ENCODE measurements at regions not wholly inside any gene's neighbourhood (a gene's known extent, or its start where the extent isn't known, plus 50 kb on each side); places are given as distances from the start of the nearest gene placed in this dataset.
A peak's percentile ranks its signal among the peaks of the same experiment; 100 is the strongest.
"Not testable (repeated sequence)": the region's sequence is repeated elsewhere in the genome, so short reads cannot be mapped to it uniquely, and the experiment has no call there.

- in situ Hi-C loops (cut with MboI; ENCODE audit: low pct_unique_long_range_greater_than_20kb, low sequenced_read_pairs); DNase-seq: not testable (repeated sequence)
Measured at GRCh38 chr3:143175940-143176894, 56.6 kb downstream of the CHST2 start.

GRCh38 chr3:143177965-143178364 is 58.4 kb downstream of the CHST2 start:
- in situ Hi-C loops (cut with MboI; ENCODE audit: low pct_unique_long_range_greater_than_20kb, low sequenced_read_pairs); DNase-seq: not testable (repeated sequence)

- in situ Hi-C loops (cut with MboI; ENCODE audit: low pct_unique_long_range_greater_than_20kb, low sequenced_read_pairs); DNase-seq: not testable (repeated sequence)
Measured at GRCh38 chr3:143178775-143179548, 59.4 kb downstream of the CHST2 start.

DNA sequence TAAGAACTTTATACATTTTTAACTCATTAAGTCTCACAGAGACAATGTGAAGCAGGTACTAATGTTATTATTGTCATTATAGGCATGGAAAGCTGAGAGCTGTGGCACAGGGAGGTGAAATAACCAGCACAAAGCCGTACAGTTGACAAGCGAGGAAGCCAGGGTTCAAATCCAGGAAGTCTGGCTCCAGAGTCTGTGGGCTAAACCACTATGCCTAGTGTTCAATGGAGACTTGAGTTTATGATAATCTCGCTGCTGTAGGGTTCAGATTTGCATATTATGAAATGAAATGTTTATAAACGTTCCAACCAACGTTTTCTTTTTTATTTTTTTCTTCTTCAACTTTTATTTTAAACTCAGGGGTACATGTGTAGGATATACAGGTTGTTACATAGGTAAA is 60.0 kb downstream of the CHST2 start:
- no peak for DNase-seq
- in situ Hi-C loops (cut with MboI; ENCODE audit: low pct_unique_long_range_greater_than_20kb, low sequenced_read_pairs): no loop called here

- in situ Hi-C loops (cut with MboI; ENCODE audit: low pct_unique_long_range_greater_than_20kb, low sequenced_read_pairs); DNase-seq: not testable (repeated sequence)
Measured at GRCh38 chr3:143180860-143181259, 61.3 kb downstream of the CHST2 start.

- peak; percentile 62 for DNase-seq
- in situ Hi-C loops (cut with MboI; ENCODE audit: low pct_unique_long_range_greater_than_20kb, low sequenced_read_pairs): not testable (repeated sequence)
Measured at GRCh38 chr3:143181977-143182376, 62.4 kb downstream of the CHST2 start.

GRCh38 chr3:143182866-143183664 is 63.5 kb downstream of the CHST2 start:
- in situ Hi-C loops (cut with MboI; ENCODE audit: low pct_unique_long_range_greater_than_20kb, low sequenced_read_pairs): no loop called here
- no peak for DNase-seq

- no peak for DNase-seq
- in situ Hi-C loops (cut with MboI; ENCODE audit: low pct_unique_long_range_greater_than_20kb, low sequenced_read_pairs): no loop called here
Measured at GRCh38 chr3:143183665-143183964, 64.0 kb downstream of the CHST2 start.

DNA sequence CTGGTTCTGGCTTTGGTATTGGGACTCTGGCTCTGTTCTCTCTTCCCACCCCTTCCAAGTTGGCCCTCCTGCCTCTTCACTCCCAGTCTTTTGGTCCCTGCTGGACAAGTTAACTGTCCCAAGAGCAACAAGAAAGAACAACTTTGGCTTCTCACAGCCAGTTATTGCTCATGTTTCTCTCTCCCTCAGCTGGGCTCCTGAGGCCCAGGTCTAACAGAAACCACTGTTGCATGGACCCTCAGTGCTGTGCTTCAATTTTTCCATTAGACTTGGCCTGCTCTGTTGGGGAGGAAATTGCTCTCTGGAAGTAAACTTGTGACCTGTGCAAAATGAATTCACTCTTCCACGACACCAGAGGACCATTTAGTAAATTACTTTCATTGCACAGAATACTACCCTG is 64.5 kb downstream of the CHST2 start:
- in situ Hi-C loops (cut with MboI; ENCODE audit: low pct_unique_long_range_greater_than_20kb, low sequenced_read_pairs): no loop called here
- no peak for DNase-seq

- no peak for DNase-seq
Measured at GRCh38 chr3:143185401-143185800, 65.8 kb downstream of the CHST2 start.

GRCh38 chr3:143187111-143187510 is 67.5 kb downstream of the CHST2 start:
- DNase-seq: no peak
- in situ Hi-C loops (cut with MboI; ENCODE audit: low pct_unique_long_range_greater_than_20kb, low sequenced_read_pairs): no loop called here

More at GRCh38 chr3:143185401-143185800, 65.8 kb downstream of the CHST2 start:
- in situ Hi-C loops (cut with MboI; ENCODE audit: low pct_unique_long_range_greater_than_20kb, low sequenced_read_pairs): no loop called here

DNA sequence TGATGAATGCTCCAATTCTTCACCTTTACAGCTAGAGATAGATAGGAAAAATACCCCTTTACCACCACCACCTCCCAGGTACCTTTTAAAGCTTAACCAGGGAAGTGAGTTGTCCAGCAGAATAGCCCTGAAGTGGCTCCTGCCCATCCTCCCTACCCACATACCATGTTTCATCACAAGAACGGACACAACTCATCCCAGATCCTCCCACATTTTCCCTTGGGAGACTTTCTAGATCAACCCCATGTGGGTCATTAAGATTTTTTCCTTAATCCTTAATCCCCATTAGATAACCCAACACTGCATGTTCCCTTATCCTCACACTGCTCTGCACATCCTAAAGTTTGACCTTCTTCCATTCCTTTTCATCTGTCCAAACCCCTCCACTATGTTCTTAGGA is 69.3 kb downstream of the CHST2 start:
- in situ Hi-C loops (cut with MboI; ENCODE audit: low pct_unique_long_range_greater_than_20kb, low sequenced_read_pairs): no loop called here
- no peak for DNase-seq

- no peak for DNase-seq
- in situ Hi-C loops (cut with MboI; ENCODE audit: low pct_unique_long_range_greater_than_20kb, low sequenced_read_pairs): no loop called here
Measured at GRCh38 chr3:143190101-143190500, 70.5 kb downstream of the CHST2 start.

DNA sequence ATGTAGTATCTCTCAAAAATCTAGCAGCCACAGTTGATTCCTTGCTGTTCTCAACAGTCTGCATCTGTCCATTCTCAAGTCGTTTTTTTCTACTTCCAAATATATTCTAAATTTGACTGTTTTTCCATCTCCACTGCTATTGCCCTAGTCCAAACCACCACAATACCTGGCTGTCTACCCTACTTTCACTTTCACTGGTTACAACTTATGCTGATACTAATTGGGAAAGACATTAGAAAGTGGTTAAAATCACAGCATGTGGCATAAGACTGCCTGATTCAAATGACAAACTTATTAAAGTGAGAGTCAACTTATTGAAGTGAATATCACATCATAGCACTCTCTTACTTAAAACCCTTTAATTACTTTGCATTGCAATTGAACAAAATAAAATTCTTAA is 72.6 kb downstream of the CHST2 start:
- in situ Hi-C loops (cut with MboI; ENCODE audit: low pct_unique_long_range_greater_than_20kb, low sequenced_read_pairs): no loop called here
- DNase-seq: no peak

DNA sequence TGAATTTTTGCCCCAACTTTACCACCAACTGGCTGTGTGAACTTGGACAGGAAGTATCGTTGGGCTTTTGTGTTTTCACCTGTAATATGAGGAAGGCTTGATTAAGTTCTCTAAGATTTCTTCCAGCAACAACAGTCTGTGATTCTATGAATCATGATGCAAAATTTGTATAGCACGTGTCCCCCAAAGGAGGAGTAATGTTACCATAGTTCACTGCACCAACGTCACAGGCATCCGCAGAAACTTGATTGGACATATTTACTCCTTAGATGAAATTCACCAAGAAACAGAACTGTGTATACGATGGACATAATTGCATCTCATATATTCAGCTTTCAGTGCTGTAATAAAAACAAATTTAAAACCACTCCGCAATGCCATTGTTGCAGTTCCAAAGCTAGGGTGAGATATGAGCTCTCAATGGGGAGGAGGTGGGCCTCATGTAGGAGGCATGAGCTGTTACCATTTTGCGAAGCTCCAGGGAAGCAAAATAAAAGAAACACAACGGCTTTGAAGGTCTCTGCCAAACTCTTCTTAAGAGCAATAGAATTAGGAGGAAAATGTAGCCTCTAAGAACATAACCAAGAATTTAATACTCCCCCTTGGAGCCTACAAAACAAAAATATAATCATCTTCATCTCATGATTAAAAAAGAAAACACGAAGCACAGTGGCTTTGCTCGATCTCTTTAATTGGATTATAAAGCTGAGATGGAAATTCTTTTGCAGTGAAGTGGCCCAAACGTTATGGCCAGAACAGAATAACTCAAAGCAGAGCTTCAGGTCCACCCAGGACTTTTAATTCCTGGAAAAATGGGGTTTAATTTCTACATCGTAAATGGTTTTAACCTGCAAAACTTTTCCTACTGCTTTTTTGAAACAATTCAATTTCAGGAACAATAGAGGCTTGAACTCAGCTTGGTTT is 80.7 kb downstream of the CHST2 start:
- in situ Hi-C loops (cut with MboI; ENCODE audit: low pct_unique_long_range_greater_than_20kb, low sequenced_read_pairs): no loop called here
- DNase-seq: no peak

GRCh38 chr3:143201045-143201444 is 81.5 kb downstream of the CHST2 start:
- in situ Hi-C loops (cut with MboI; ENCODE audit: low pct_unique_long_range_greater_than_20kb, low sequenced_read_pairs): no loop called here
- DNase-seq: no peak

DNA sequence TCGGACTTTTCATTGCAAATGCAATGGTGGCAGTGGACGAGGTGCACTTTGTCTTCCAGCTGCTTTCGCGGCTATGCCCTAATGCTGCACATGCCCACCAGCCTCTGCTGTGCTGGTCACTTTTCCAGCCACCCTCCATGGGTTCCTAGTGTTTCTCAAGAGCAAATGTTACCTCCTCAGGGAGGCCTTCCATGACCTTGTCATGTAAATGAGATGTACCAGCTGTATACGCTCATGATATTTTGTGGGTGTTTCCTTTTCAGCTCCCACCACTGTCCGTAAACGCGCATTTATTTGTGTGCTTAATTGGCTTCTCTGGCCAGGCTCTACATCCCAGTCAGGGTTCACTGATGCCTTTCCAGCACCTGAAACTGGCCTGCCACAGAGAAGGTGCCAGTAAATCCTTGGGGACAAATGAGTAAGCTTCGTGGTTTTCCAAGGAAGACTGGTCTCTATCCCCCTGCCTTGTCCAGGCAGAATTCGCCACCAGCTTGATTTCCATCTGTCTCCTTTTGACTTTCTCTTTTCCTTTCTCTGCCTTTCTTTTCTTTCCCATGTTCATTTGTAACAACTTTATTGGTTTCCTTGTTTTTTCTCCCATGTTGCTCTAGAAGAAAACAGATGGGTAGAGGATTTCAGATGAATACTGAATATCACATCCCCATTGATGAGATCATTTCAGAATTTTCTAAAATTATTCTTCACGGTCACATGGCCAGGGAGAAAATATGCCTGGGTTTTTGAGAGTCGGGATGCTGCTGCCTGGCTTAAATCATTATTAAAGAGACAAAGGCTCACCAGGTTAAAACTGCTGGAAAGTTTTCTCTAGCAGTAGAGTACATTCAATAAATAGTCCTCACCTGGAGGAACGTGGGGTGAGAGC is 82.5 kb downstream of the CHST2 start:
- DNase-seq: no peak
- in situ Hi-C loops (cut with MboI; ENCODE audit: low pct_unique_long_range_greater_than_20kb, low sequenced_read_pairs): no loop called here

DNA sequence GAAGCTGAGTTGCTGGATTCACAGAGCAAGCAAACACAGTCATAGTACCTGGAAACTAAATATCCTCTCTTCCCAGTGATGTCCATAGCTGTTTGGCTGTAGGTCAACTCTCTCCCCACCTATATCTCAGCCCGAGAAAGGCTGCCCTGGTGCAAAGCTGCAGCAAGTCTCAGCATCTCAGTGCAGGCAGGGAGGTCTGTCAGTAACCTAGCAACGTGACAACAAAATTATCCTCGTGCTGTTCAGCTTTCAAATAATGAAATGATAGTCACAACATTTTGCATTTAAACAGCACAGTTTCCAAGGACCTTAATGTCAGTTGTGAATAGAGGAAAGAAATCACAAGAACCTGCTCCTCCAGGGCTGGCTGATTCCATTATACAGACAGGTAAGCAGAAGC is 83.6 kb downstream of the CHST2 start:
- no peak for DNase-seq
- in situ Hi-C loops (cut with MboI; ENCODE audit: low pct_unique_long_range_greater_than_20kb, low sequenced_read_pairs): no loop called here

Measured in KBM-7 (cell line).